ENCODE measurements at regions not wholly inside any gene's neighbourhood (a gene's known extent, or its start where the extent isn't known, plus 50 kb on each side); places are given as distances from the start of the nearest gene placed in this dataset.

- TF ChIP-seq BACH1 (IDR thresholded peaks at IDR 0.05; ENCODE audit: low read length) (no peak), FOSL1 (IDR thresholded peaks at IDR 0.05; ENCODE audit: insufficient read depth, low read depth, low read length) (no peak), CTBP2 (IDR thresholded peaks at IDR 0.05; ENCODE audit: borderline replicate concordance, insufficient read depth, insufficient read length, low read length) (no peak), CTCF (IDR thresholded peaks at IDR 0.05; ENCODE audit: control extremely low read depth in 1 of 3, insufficient read depth in 1 of 3, low read depth in 1 of 3, low read length in 3 of 3) (no peak), RXRA (IDR thresholded peaks at IDR 0.05; ENCODE audit: insufficient read depth, low read depth, low read length) (no peak)
These were observed 65.1 kb downstream of the PRSS23 start (continued) for GRCh38 chr11:86865436-86865835.
